ENCODE measurements at regions not wholly inside any gene's neighbourhood (a gene's known extent, or its start where the extent isn't known, plus 50 kb on each side); places are given as distances from the start of the nearest gene placed in this dataset.

DNA sequence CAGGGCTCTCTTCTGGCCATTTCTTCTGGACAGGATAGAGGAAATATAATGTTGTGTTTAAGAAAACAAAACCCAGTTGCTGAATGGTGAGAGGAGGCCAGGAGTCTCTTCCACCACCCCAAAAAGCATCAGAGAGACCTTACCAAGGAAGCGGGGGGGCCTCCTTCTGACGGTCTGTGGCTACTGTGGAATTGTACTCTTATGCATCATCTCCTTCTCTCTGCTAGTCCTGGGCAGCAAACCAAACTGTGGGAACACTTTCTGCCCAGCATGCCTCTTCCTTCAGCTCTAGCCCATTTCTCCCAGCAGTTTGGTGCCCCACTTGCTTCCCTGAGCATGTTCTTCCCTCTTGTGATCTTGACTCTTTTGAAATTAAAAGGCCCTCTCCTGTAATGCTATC lies 157.7 kb downstream of the HHIPL2 start (continued):
- no peak for TF ChIP-seq ZBTB21 (CRISPR knock-in tag; IDR thresholded peaks at IDR 0.05; ENCODE audit: borderline replicate concordance)
- no peak for TF ChIP-seq MXD4 (CRISPR knock-in tag; IDR thresholded peaks at IDR 0.05; ENCODE audit: borderline replicate concordance)
- TF ChIP-seq, protein P1, sequence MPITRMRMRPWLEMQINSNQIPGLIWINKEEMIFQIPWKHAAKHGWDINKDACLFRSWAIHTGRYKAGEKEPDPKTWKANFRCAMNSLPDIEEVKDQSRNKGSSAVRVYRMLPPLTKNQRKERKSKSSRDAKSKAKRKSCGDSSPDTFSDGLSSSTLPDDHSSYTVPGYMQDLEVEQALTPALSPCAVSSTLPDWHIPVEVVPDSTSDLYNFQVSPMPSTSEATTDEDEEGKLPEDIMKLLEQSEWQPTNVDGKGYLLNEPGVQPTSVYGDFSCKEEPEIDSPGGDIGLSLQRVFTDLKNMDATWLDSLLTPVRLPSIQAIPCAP (CRISPR knock-in tag; IDR thresholded peaks at IDR 0.05), result no peak
- TF ChIP-seq, protein P2, sequence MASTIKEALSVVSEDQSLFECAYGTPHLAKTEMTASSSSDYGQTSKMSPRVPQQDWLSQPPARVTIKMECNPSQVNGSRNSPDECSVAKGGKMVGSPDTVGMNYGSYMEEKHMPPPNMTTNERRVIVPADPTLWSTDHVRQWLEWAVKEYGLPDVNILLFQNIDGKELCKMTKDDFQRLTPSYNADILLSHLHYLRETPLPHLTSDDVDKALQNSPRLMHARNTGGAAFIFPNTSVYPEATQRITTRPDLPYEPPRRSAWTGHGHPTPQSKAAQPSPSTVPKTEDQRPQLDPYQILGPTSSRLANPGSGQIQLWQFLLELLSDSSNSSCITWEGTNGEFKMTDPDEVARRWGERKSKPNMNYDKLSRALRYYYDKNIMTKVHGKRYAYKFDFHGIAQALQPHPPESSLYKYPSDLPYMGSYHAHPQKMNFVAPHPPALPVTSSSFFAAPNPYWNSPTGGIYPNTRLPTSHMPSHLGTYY (CRISPR knock-in tag; IDR thresholded peaks at IDR 0.05), result no peak
- TF ChIP-seq ZNF138 (CRISPR knock-in tag; conservative IDR thresholded peaks at IDR 0.05), result no peak
- TF ChIP-seq FOXP1 (CRISPR knock-in tag; IDR thresholded peaks at IDR 0.05; ENCODE audit: borderline replicate concordance), result no peak
- no peak for TF ChIP-seq PRRX2 (CRISPR knock-in tag; IDR thresholded peaks at IDR 0.05)

DNA sequence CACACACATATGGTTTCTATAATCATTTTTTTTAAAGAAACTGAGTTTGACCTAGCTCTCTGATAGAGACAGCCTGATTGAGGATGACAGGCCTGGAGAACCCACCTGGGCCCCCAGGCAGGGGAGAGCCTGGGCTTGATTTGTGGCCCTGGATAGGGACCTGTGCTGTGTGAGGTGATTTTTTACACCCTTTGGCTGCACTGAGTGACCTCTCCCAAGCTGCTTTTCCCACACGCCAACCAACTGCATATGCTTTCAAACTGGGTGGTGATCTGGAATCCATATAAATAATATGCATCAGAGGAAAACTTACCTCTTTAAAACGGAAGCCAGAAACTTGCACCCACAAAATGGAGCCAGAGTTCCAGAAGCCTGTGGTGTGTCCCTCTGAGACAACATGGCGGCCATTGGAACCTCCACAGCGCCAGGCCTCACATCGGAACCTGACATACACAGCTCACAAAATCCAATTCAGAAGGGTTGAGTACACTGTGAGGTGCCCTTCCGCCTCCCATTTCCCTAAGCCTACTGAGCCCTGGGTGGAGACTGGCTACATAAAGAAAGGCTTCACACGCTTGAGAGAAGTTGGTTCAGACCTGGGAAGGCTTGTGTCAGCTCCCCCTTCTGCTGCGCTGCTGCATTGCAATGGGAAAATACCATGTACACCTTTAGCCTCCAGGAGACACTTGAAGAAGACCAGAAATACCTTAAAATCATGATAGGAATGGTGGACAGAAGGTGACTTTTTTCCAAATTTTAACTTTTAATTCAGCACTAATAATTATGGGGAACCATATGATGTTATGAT lies 160.7 kb downstream of the HHIPL2 start:
- DNase-seq (ENCODE audit: low spot score) (peak; percentile 67), ATAC-seq (peak; percentile 100)
- no peak overlapping the region for H3K27ac Mint-ChIP-seq
- TF ChIP-seq, protein P3, sequence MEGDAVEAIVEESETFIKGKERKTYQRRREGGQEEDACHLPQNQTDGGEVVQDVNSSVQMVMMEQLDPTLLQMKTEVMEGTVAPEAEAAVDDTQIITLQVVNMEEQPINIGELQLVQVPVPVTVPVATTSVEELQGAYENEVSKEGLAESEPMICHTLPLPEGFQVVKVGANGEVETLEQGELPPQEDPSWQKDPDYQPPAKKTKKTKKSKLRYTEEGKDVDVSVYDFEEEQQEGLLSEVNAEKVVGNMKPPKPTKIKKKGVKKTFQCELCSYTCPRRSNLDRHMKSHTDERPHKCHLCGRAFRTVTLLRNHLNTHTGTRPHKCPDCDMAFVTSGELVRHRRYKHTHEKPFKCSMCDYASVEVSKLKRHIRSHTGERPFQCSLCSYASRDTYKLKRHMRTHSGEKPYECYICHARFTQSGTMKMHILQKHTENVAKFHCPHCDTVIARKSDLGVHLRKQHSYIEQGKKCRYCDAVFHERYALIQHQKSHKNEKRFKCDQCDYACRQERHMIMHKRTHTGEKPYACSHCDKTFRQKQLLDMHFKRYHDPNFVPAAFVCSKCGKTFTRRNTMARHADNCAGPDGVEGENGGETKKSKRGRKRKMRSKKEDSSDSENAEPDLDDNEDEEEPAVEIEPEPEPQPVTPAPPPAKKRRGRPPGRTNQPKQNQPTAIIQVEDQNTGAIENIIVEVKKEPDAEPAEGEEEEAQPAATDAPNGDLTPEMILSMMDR (IDR thresholded peaks at IDR 0.05), result peak; percentile 43; the same call in 1 of the 2 replicates
- TF ChIP-seq OVOL2 (CRISPR knock-in tag; IDR thresholded peaks at IDR 0.05; ENCODE audit: borderline replicate concordance), result no peak
- H3K36me3 Mint-ChIP-seq, result no peaks in the 10 kb centered on the region
- CTCF ChIA-PET, result interaction anchor here (0.6 to 1.5 kb wide), 8 partner anchors 11 to 287 kb away, joined by 3 to 5 read pairs (median 3); no protein-coding TSS in a partner anchor
- H3K27me3 Mint-ChIP-seq (ENCODE audit: low read depth), result no peaks in the 10 kb centered on the region; the same call in 1 of the 2 replicates
- POLR2A ChIA-PET, result no interaction called here
- peaks cover under 1% of the 10 kb centered on the region; the same call in 1 of the 2 replicates for H3K4me1 Mint-ChIP-seq
- H3K9me3 Mint-ChIP-seq, result peaks cover 3% of the 10 kb centered on the region; the same call in 1 of the 2 replicates
- H3K4me3 Mint-ChIP-seq, result no peak overlapping the region

DNA sequence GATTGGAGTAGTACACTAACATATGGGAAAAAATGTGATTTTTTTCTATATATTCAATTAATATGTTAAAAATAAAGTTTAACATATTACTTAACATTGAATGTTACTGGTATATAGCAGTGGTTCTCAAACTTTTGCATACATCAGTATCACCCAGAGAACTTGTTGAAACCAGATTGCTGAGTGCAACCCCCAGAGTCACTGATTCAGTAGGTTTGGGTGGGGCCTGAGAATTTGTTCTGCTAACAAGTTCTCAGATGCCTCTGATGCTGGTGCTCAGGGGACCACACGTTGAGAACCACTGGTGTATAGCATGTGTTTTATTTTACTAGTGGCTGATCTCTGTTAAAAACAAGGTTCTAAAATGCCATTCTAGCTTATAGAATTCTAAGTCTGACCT lies 161.9 kb downstream of the HHIPL2 start:
- Mint-ChIP-seq H3K27ac (no peak overlapping the region), H3K27me3 (ENCODE audit: low read depth) (no peaks in the 10 kb centered on the region; the same call in 1 of the 2 replicates), H3K9me3 (peaks cover 10% of the 10 kb centered on the region), H3K36me3 (no peaks in the 10 kb centered on the region), H3K4me1 (peaks cover 4% of the 10 kb centered on the region; the same call in 1 of the 2 replicates), H3K4me3 (no peak overlapping the region)
- no peak for ATAC-seq
- ChIA-PET CTCF (no interaction called here), POLR2A (no interaction called here)
- DNase-seq (ENCODE audit: low spot score), result no peak
- TF ChIP-seq, protein P4, sequence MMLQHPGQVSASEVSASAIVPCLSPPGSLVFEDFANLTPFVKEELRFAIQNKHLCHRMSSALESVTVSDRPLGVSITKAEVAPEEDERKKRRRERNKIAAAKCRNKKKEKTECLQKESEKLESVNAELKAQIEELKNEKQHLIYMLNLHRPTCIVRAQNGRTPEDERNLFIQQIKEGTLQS (CRISPR knock-in tag; conservative IDR thresholded peaks at IDR 0.05), result no peak
- TF ChIP-seq, protein P2 (CRISPR knock-in tag; IDR thresholded peaks at IDR 0.05), result no peak
- TF ChIP-seq, protein P5, sequence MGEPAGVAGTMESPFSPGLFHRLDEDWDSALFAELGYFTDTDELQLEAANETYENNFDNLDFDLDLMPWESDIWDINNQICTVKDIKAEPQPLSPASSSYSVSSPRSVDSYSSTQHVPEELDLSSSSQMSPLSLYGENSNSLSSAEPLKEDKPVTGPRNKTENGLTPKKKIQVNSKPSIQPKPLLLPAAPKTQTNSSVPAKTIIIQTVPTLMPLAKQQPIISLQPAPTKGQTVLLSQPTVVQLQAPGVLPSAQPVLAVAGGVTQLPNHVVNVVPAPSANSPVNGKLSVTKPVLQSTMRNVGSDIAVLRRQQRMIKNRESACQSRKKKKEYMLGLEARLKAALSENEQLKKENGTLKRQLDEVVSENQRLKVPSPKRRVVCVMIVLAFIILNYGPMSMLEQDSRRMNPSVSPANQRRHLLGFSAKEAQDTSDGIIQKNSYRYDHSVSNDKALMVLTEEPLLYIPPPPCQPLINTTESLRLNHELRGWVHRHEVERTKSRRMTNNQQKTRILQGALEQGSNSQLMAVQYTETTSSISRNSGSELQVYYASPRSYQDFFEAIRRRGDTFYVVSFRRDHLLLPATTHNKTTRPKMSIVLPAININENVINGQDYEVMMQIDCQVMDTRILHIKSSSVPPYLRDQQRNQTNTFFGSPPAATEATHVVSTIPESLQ (CRISPR knock-in tag; IDR thresholded peaks at IDR 0.05), result no peak
- TF ChIP-seq RORB (CRISPR knock-in tag; IDR thresholded peaks at IDR 0.05) (no peak), TEAD1 (CRISPR knock-in tag; IDR thresholded peaks at IDR 0.05) (no peak), JUN (CRISPR knock-in tag; IDR thresholded peaks at IDR 0.05) (no peak), SMAD4 (CRISPR knock-in tag; IDR thresholded peaks at IDR 0.05) (no peak), NFE2L1 (CRISPR knock-in tag; IDR thresholded peaks at IDR 0.05) (no peak), HMGA2 (CRISPR knock-in tag; IDR thresholded peaks at IDR 0.05) (no peak), ZNF138 (CRISPR knock-in tag; conservative IDR thresholded peaks at IDR 0.05) (no peak), EMX1 (CRISPR knock-in tag; IDR thresholded peaks at IDR 0.05) (no peak)
- TF ChIP-seq, protein P6, sequence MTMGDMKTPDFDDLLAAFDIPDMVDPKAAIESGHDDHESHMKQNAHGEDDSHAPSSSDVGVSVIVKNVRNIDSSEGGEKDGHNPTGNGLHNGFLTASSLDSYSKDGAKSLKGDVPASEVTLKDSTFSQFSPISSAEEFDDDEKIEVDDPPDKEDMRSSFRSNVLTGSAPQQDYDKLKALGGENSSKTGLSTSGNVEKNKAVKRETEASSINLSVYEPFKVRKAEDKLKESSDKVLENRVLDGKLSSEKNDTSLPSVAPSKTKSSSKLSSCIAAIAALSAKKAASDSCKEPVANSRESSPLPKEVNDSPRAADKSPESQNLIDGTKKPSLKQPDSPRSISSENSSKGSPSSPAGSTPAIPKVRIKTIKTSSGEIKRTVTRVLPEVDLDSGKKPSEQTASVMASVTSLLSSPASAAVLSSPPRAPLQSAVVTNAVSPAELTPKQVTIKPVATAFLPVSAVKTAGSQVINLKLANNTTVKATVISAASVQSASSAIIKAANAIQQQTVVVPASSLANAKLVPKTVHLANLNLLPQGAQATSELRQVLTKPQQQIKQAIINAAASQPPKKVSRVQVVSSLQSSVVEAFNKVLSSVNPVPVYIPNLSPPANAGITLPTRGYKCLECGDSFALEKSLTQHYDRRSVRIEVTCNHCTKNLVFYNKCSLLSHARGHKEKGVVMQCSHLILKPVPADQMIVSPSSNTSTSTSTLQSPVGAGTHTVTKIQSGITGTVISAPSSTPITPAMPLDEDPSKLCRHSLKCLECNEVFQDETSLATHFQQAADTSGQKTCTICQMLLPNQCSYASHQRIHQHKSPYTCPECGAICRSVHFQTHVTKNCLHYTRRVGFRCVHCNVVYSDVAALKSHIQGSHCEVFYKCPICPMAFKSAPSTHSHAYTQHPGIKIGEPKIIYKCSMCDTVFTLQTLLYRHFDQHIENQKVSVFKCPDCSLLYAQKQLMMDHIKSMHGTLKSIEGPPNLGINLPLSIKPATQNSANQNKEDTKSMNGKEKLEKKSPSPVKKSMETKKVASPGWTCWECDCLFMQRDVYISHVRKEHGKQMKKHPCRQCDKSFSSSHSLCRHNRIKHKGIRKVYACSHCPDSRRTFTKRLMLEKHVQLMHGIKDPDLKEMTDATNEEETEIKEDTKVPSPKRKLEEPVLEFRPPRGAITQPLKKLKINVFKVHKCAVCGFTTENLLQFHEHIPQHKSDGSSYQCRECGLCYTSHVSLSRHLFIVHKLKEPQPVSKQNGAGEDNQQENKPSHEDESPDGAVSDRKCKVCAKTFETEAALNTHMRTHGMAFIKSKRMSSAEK (CRISPR knock-in tag; IDR thresholded peaks at IDR 0.05; ENCODE audit: borderline replicate concordance), result no peak
- TF ChIP-seq, protein P7, sequence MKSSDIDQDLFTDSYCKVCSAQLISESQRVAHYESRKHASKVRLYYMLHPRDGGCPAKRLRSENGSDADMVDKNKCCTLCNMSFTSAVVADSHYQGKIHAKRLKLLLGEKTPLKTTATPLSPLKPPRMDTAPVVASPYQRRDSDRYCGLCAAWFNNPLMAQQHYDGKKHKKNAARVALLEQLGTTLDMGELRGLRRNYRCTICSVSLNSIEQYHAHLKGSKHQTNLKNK (CRISPR knock-in tag; IDR thresholded peaks at IDR 0.05), result no peak

Data from WTC11 (cell line).